Natural killer cell (primary cell): ENCODE measurements at regions not wholly inside any gene's neighbourhood (a gene's known extent, or its start where the extent isn't known, plus 50 kb on each side); places are given as distances from the start of the nearest gene placed in this dataset.
"Not testable (repeated sequence)": the region's sequence is repeated elsewhere in the genome, so short reads cannot be mapped to it uniquely, and the experiment has no call there.

Experiments
- ATAC-seq, 3 donors: fragments of 150-1000 bp in 2 of 3; fragments of 200-7000 bp in 1 of 3; cut with Tn5 transposase; 1 replicate in 1 of 3; 2 replicates in 2 of 3; pipeline ENCODE4 v1.10.0; 2021; ENCODE audit warnings: mild to moderate bottlenecking in 2 of 3, moderate library complexity in 2 of 3
- DNase-seq, 2 donors: peaks; one replicate each; pipeline versions ENCODE4 v3.0.0 to v3.0.0-alpha.2; 2013 to 2021; ENCODE audit warnings: mixed read lengths in 1 of 2
- H3K27ac ChIP-seq: one replicate; pipeline ENCODE4 v1.5.1; 2013; ENCODE audit warnings: mild to moderate bottlenecking, low read length
- H3K27me3 ChIP-seq: one replicate; pipeline ENCODE4 v1.6.1; 2013; ENCODE audit warnings: low read length; ENCODE audit not compliant: control insufficient read depth, insufficient read depth
- H3K36me3 ChIP-seq: one replicate; pipeline ENCODE4 v1.6.1; 2013; ENCODE audit warnings: low read length; ENCODE audit not compliant: control insufficient read depth, insufficient read depth
- H3K4me1 ChIP-seq: one replicate; pipeline ENCODE4 v1.6.1; 2013; ENCODE audit warnings: low read length; ENCODE audit not compliant: control insufficient read depth, insufficient read depth
- H3K4me3 ChIP-seq: one replicate; pipeline ENCODE4 v1.5.1; 2013; ENCODE audit warnings: low read length
- H3K9me3 ChIP-seq: one replicate; pipeline ENCODE4 v1.6.1; 2013; ENCODE audit warnings: low read length; ENCODE audit not compliant: control insufficient read depth, insufficient read depth
- H3K27ac Mint-ChIP-seq, 2 donors: one replicate each; pipeline ENCODE4 v1.8.0; 2022; ENCODE audit warnings: mild to moderate bottlenecking in 2 of 2, mixed read lengths in 2 of 2, moderate library complexity in 1 of 2
- H3K27me3 Mint-ChIP-seq, 2 donors: one replicate each; pipeline ENCODE4 v1.8.0; 2022; ENCODE audit warnings: low read depth in 2 of 2, mixed read lengths in 2 of 2
- H3K36me3 Mint-ChIP-seq: one replicate; pipeline ENCODE4 v1.8.0; 2022; ENCODE audit warnings: mixed read lengths
- H3K4me1 Mint-ChIP-seq, 2 donors: one replicate each; pipeline ENCODE4 v1.8.0; 2022; ENCODE audit warnings: mixed read lengths in 2 of 2
- H3K4me3 Mint-ChIP-seq: one replicate; pipeline ENCODE4 v1.8.0; 2022; ENCODE audit warnings: mild to moderate bottlenecking, moderate library complexity, mixed read lengths
- H3K9me3 Mint-ChIP-seq, 2 donors: one replicate each; pipeline ENCODE4 v1.8.0; 2022; ENCODE audit warnings: mixed read lengths in 2 of 2
- CTCF ChIP-seq: fragments of 200-600 bp; IDR thresholded peaks from one replicate; pipeline ENCODE4 v1.8.0; 2022; ENCODE audit warnings: antibody characterized with exemption
- WGBS: methylation state at CpG from one replicate; pipeline ENCODE4 v1.1.7; 2013; ENCODE audit warnings: missing lambda C conversion rate; ENCODE audit not compliant: insufficient coverage; 5-methylcytosine and 5-hydroxymethylcytosine counted together
- intact Hi-C: fragments of 100-400 bp; cut with micrococcal nuclease; formaldehyde crosslinking; loops from one replicate; pipeline ENCODE4 v1.14.2; 2022

- Mint-ChIP-seq H3K4me1 (peaks cover 5% of the 10 kb centered on the region in 2 donors), H3K4me3 (no peak overlapping the region), H3K27ac (no peak overlapping the region), H3K9me3 (no peaks in the 10 kb centered on the region), H3K27me3 (no peaks in the 10 kb centered on the region), H3K36me3 (no peaks in the 10 kb centered on the region)
- DNase-seq = no peak
- H3K9me3 ChIP-seq = no peaks in the 10 kb centered on the region
- intact Hi-C loops = no loop called here
- ATAC-seq = no peak
- no peak overlapping the region for H3K27ac ChIP-seq
- H3K4me3 ChIP-seq = no peak overlapping the region
- H3K4me1 ChIP-seq = no peaks in the 10 kb centered on the region
- no peaks in the 10 kb centered on the region for H3K36me3 ChIP-seq
- TF ChIP-seq CTCF = no peak
- no peaks in the 10 kb centered on the region for H3K27me3 ChIP-seq
- WGBS = no CpG with 5 or more reads among the region's 1 CpG
Observed at GRCh38 chr21:20283836-20284235, 714.4 kb upstream of the NCAM2 start.

- no CpG with 5 or more reads among the region's 2 CpGs for WGBS
- no peaks in the 10 kb centered on the region for H3K27me3 ChIP-seq
- Mint-ChIP-seq H3K36me3 (no peaks in the 10 kb centered on the region), H3K9me3 (no peaks in the 10 kb centered on the region), H3K27me3 (no peaks in the 10 kb centered on the region), H3K4me3 (peak overlapping the region; percentile 79), H3K27ac (no peak overlapping the region), H3K4me1 (peaks cover 29 to 33% of the 10 kb centered on the region in 2 donors)
- no peak overlapping the region for H3K27ac ChIP-seq
- H3K4me3 ChIP-seq = no peak overlapping the region
- ATAC-seq = no peak
- no peak for DNase-seq
- no peak for TF ChIP-seq CTCF
- no peaks in the 10 kb centered on the region for H3K9me3 ChIP-seq
- H3K4me1 ChIP-seq = peaks cover 9% of the 10 kb centered on the region
- intact Hi-C loops = no loop called here
- H3K36me3 ChIP-seq = no peaks in the 10 kb centered on the region
Observed at GRCh38 chr21:20292280-20292679, 705.9 kb upstream of the NCAM2 start.

GRCh38 chr21:20292854-20293253, 705.4 kb upstream of the NCAM2 start:
- H3K4me1 Mint-ChIP-seq = peaks cover 29 to 33% of the 10 kb centered on the region in 2 donors

GRCh38 chr21:20301395-20301794, 696.8 kb upstream of the NCAM2 start:
- ATAC-seq (no peak), DNase-seq (no peak)
- intact Hi-C loops = no loop called here
- peaks cover 2% of the 10 kb centered on the region for H3K9me3 ChIP-seq
- Mint-ChIP-seq H3K27ac (no peak overlapping the region), H3K4me1 (no peaks in the 10 kb centered on the region), H3K9me3 (no peaks in the 10 kb centered on the region), H3K4me3 (no peak overlapping the region), H3K27me3 (no peaks in the 10 kb centered on the region), H3K36me3 (no peaks in the 10 kb centered on the region)
- H3K27ac ChIP-seq = no peak overlapping the region
- H3K36me3 ChIP-seq = no peaks in the 10 kb centered on the region
- no peak overlapping the region for H3K4me3 ChIP-seq
- H3K27me3 ChIP-seq = no peaks in the 10 kb centered on the region
- no peak for TF ChIP-seq CTCF
- WGBS = no CpG with 5 or more reads among the region's 1 CpG
- no peaks in the 10 kb centered on the region for H3K4me1 ChIP-seq

More at GRCh38 chr21:20292854-20293253, 705.4 kb upstream of the NCAM2 start:
- H3K9me3 ChIP-seq, H3K9me3 Mint-ChIP-seq, H3K4me1 ChIP-seq, H3K36me3 ChIP-seq, DNase-seq, H3K4me3 ChIP-seq, H3K27me3 ChIP-seq, H3K27me3 Mint-ChIP-seq, H3K27ac ChIP-seq, H3K36me3 Mint-ChIP-seq, intact Hi-C loops: not testable (repeated sequence)
- peak in 1 of 3 donors; percentile 62 for ATAC-seq
- H3K27ac Mint-ChIP-seq = peak overlapping the region in 1 of 2 donors; percentile 35
- H3K4me3 Mint-ChIP-seq = peak overlapping the region; percentile 79
- 11% methylated on average over 5 of the region's 5 CpGs for WGBS
